HG03521 (cell line): ENCODE measurements at regions not wholly inside any gene's neighbourhood (a gene's known extent, or its start where the extent isn't known, plus 50 kb on each side); places are given as distances from the start of the nearest gene placed in this dataset.
"Not testable (repeated sequence)": the region's sequence is repeated elsewhere in the genome, so short reads cannot be mapped to it uniquely, and the experiment has no call there.

Experiments
- ATAC-seq: cut with Tn5 transposase; IDR thresholded peaks from one replicate; pipeline ENCODE4 v1.9.1; 2021; ENCODE audit warnings: mild to moderate bottlenecking, moderate library complexity; ENCODE audit not compliant: unreplicated experiment

DNA sequence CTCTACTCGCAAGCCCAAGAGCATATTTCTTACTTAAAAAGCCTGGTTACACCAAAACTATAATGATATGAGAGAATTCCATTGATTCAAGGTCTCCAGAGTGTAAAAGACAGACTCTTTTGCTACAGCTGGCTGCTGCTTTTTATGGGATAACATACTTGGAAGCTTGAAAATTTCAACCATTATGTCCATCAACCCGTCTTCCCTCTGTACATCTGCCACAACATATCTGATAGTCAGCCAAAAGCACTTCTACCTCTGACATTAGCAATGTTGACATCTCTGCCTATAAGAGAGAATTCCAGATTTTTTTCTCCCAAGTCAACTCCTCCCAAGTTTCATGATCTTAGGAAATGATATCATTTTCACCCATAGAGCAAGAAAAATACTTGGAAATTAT, 54.4 kb upstream of the IQCM start:
- no peak for ATAC-seq

DNA sequence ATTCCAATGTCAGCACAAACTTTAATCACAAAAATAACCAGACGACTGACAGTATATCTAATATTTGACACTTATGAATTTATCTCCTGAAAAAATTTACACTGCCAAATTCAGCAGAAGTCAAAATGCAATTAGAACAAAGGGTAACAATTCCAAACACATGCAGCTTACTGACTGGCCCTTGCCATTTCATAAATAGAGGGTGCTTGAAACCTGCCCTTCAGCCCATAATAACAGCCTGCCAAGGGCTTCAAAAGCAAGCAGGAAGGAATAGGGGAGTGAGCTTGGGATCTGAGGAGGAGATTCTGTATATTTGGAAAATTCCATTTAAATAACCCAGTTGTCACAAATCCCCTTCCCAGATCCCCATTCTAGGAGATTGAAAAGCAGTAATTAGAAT, 66.1 kb upstream of the IQCM start:
- no peak for ATAC-seq

DNA sequence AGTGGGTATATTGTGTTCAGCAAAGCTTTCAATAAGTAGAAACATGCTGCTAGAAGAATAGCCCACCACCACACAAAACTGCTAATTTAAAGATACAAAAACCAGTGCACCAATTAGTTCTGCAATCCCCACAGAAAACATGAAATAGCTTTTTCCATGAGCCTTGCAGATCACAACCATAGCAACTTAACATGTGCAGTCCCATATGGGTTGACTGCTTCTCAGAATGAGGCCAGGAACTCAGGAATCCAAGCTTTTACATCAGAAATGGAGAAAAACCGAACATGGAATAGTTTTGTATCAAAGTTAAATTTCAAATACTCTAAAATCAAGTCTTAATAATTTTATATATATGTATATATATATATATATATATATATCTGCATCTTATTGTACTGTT, 66.6 kb upstream of the IQCM start:
- ATAC-seq: no peak

DNA sequence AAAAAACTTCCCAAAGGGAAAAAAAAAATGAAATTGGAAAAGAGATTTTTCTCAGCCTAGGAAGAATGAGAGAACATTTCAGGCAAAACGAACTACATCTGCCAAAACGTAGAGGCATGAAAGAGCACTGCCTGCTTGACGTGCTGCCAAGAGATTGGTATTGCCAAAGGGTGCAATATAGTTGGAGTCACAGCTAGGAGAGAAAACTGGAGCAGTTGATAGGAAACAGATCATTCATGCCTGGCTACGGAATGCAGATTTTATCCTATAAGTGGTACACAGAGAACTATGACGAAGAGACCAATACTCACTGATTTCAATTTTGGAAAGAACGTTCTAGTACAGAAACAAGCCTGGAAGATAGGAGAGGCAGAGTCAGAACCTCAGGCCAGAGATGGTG, 68.4 kb upstream of the IQCM start:
- no peak for ATAC-seq

- no peak for ATAC-seq
Observed at GRCh38 chr4:149884529-149885181, 69.0 kb upstream of the IQCM start.

GRCh38 chr4:149885896-149886295, 70.3 kb upstream of the IQCM start:
- no peak for ATAC-seq

- ATAC-seq: no peak
Observed at GRCh38 chr4:149886786-149887490, 71.3 kb upstream of the IQCM start.

- ATAC-seq: no peak
Observed at GRCh38 chr4:149889991-149890390, 74.3 kb upstream of the IQCM start.

- no peak for ATAC-seq
Observed at GRCh38 chr4:149890531-149890930, 74.9 kb upstream of the IQCM start.

GRCh38 chr4:149891426-149891825, 75.8 kb upstream of the IQCM start:
- no peak for ATAC-seq

- no peak for ATAC-seq
Observed at GRCh38 chr4:149896432-149896831, 80.8 kb upstream of the IQCM start.

DNA sequence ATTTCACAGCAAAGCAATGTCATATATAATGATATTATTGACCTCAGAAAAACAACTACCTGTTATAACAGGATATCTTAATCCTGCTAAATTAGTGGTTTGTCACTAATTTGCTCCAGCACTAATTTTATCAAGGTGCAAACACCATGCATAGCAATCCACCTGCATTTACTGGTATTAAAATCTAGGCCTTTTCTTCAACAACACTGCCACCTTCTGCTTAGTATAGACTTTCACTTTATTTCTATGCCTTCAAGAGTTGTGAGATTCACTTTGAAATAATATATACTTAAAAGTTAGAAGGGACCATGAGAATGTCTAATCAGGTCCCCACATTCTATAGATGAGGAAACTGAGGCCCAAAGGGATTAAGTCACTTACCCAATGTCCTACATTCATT, 82.1 kb upstream of the IQCM start:
- ATAC-seq: no peak

- no peak for ATAC-seq
Observed at GRCh38 chr4:149901128-149901527, 85.5 kb upstream of the IQCM start.

- ATAC-seq: no peak
Observed at GRCh38 chr4:149902242-149902641, 86.6 kb upstream of the IQCM start.

DNA sequence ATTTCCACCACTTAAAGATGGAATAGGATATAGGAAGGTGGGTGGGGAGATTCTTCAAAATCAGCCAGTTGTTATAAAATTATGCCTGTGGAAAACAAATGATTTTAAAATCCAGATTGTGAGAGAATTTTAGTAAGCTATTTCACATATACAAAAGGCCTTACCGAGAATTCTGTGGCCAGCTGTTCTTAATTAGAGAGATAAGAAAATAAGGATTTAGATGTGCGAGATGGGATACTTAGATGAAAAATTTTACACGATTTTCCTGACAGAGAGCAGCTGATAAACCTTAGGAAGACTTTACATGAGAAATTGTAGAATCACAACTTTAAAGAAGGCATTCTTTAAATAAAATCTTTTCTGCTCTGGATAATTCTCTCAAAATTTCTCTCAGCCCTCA, 94.5 kb upstream of the IQCM start:
- no peak for ATAC-seq

DNA sequence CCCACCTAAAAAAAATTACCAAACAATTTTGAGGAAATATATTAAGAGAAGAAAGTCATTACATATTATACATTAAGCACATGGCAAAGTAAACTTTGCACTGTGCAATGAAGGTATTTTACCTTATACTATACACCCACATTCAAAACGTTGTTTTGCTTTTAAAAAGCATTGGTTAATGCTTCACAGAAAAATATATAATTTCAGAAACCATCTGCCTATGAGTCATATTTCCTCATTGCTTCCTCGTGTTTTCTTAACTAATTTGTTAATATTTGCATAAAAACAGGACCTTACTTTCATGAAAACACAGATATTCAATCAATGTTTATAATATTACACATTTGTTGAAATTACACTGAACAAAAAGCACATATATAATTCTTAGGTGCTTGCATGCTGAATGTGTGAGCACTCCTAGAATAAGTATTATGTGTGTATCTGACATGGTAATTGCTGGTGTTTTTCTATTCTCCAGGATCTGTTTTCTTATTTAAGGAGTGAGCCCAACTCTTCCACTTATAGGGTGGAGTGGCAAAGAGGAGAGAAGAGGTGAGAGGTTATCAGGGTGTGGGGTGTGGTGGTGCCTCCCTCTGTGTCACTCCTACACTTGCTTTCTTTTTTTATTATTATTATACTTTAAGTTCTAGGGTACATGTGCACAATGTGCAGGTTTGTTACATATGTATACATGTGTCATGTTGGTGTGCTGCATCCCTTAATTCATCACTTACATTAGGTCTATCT, 95.1 kb upstream of the IQCM start:
- no peak for ATAC-seq

GRCh38 chr4:149911354-149911753, 95.7 kb upstream of the IQCM start:
- no peak for ATAC-seq

DNA sequence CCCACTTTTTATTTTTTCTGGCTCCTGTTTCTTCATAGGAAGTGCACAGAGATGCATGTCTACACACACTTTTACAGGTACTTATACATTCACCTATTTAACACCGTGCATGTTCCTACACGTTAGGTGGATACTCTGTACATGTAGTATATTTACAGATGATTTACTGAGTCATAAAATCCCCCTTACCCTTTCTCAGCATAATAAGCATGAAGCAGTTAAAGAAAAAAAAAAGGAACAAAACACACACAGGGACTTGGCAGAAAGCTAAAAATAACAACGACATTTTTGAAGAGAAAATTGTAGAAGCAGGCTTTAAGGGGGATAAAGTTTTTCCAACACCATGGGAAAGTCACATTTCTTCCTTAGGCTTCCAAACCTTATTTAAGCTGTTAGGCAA, 96.4 kb upstream of the IQCM start:
- no peak for ATAC-seq

- peak; percentile 87 for ATAC-seq
Observed at GRCh38 chr4:149914119-149915115, 98.8 kb upstream of the IQCM start.

DNA sequence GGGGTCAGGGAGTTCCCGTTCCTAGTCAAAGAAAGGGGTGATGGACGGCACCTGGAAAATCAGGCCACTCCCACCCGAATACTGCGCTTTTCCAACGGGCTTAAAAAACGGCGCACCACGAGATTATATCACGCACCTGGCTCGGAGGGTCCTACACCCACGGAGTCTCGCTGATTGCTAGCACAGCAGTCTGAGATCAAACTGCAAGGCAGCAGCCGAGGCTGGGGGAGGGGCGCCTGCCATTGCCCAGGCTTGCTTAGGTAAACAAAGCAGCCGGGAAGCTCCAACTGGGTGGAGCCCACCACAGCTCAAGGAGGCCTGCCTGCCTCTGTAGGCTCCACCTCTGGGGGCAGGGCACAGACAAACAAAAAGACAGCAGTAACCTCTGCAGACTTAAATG, 100.1 kb upstream of the IQCM start:
- not testable (repeated sequence) for ATAC-seq

DNA sequence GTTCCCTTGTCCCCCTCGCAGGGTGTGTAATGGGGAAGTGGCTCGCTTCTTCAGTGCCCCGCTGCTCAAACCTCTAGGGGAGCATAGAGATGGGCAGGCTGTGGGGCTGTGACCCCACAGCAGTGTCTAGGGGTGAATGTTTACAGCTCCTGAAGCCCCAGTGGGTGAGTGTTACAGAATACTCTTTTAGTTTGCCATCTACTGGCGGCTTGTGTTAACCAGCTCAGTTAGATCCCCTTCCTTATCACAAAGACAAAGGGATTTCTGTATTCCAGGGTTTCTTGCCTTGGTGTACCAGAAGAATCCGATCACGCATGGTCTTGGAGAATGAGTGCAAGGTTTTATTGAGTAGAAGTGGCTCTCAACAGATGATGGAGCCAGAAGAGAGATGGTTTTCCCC, 108.1 kb upstream of the IQCM start:
- ATAC-seq: no peak
